ENCODE measurements at regions not wholly inside any gene's neighbourhood (a gene's known extent, or its start where the extent isn't known, plus 50 kb on each side); places are given as distances from the start of the nearest gene placed in this dataset.

DNA sequence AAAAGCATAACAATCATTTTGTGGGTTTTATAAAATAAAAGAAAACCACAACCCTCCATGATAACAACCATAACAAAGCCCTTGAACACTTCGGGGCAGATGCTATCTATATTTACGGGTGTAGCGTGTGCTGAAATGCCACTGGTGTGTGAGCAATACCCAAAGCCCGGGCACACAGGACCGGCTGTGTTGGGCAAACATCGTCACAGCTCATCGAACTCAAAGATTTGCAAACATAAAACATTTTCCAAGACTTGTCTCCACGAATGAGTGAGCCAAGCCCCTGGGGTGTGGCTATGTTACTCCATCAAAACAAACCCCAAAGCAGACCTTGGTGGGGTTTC lies 290.2 kb downstream of the LPIN1 start:
- no peak for TF ChIP-seq EZH2phosphoT487 (IDR thresholded peaks at IDR 0.05; ENCODE audit: borderline replicate concordance, low read length)
- TF ChIP-seq, protein P1, sequence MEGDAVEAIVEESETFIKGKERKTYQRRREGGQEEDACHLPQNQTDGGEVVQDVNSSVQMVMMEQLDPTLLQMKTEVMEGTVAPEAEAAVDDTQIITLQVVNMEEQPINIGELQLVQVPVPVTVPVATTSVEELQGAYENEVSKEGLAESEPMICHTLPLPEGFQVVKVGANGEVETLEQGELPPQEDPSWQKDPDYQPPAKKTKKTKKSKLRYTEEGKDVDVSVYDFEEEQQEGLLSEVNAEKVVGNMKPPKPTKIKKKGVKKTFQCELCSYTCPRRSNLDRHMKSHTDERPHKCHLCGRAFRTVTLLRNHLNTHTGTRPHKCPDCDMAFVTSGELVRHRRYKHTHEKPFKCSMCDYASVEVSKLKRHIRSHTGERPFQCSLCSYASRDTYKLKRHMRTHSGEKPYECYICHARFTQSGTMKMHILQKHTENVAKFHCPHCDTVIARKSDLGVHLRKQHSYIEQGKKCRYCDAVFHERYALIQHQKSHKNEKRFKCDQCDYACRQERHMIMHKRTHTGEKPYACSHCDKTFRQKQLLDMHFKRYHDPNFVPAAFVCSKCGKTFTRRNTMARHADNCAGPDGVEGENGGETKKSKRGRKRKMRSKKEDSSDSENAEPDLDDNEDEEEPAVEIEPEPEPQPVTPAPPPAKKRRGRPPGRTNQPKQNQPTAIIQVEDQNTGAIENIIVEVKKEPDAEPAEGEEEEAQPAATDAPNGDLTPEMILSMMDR (IDR thresholded peaks at IDR 0.05; ENCODE audit: low read depth, low read length, poor library complexity, severe bottlenecking), result no peak
- Histone ChIP-seq H3K4me2 (ENCODE audit: low read length) (peak overlapping the region; percentile 87), H3K4me1 (ENCODE audit: control insufficient read depth, low read length) (peaks cover 98% of the 10 kb centered on the region)

DNA sequence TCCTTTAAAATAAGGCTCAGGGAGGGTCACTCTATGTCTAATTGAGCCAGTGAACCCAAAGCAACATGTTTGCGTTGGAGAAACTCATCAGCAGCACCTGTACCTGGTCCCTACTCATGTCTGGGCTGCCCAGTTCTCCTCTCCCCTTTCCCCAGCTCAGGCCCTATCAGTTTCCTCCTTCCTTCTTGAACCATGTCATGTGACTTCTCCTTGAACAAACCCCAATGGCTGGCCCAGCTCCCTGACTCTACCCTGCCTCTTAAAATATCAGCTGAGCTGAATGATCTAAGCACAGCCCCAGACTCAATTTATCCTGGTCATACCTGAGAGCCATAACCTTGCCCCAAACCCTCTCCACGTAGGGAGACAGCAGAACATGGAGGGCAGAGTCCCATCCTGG lies 290.9 kb downstream of the LPIN1 start:
- Histone ChIP-seq H3K4me1 (ENCODE audit: control insufficient read depth, low read length) (peaks cover 98% of the 10 kb centered on the region), H3K36me3 (ENCODE audit: control insufficient read depth, low read length) (peaks cover 21% of the 10 kb centered on the region; the same call in 1 of the 2 replicates), H4K20me1 (ENCODE audit: control insufficient read depth, insufficient read depth, low read depth, low read length) (no peaks in the 10 kb centered on the region), H3K4me2 (ENCODE audit: low read length) (no peak overlapping the region; the same call in 1 of the 2 replicates), H3K4me3 (ENCODE audit: low read length) (no peak overlapping the region), H3K27me3 (ENCODE audit: control insufficient read depth, low read length) (no peaks in the 10 kb centered on the region), H3K27ac (ENCODE audit: low read depth, low read length) (peak overlapping the region; percentile 99), H3K9me2 (replicated peaks; ENCODE audit: control insufficient read depth, low read length) (no peaks in the 10 kb centered on the region), H3K9me3 (ENCODE audit: control insufficient read depth, insufficient read depth, low read length) (peaks cover 10% of the 10 kb centered on the region; the same call in 1 of the 2 replicates), H3F3A (ENCODE audit: control insufficient read depth, insufficient read depth) (peaks cover 25% of the 10 kb centered on the region), H3K79me2 (ENCODE audit: control insufficient read depth, low read length) (no peaks in the 10 kb centered on the region)
- TF ChIP-seq EZH2phosphoT487 (IDR thresholded peaks at IDR 0.05; ENCODE audit: borderline replicate concordance, low read length), result no peak
- TF ChIP-seq, protein P1 (IDR thresholded peaks at IDR 0.05; ENCODE audit: low read depth, low read length, poor library complexity, severe bottlenecking), result no peak

More for the DNA sequence above, 290.2 kb downstream of the LPIN1 start:
- H3K9me3 ChIP-seq (ENCODE audit: control insufficient read depth, insufficient read depth, low read length), result peaks cover 10% of the 10 kb centered on the region; the same call in 1 of the 2 replicates
- no peaks in the 10 kb centered on the region for H3K9me2 ChIP-seq (replicated peaks; ENCODE audit: control insufficient read depth, low read length)
- H3K4me3 ChIP-seq (ENCODE audit: low read length), result peak overlapping the region; percentile 66; the same call in 1 of the 2 replicates
- H3F3A ChIP-seq (ENCODE audit: control insufficient read depth, insufficient read depth), result peaks cover 28% of the 10 kb centered on the region
- H3K79me2 ChIP-seq (ENCODE audit: control insufficient read depth, low read length), result no peaks in the 10 kb centered on the region
- peaks cover 17% of the 10 kb centered on the region; the same call in 1 of the 2 replicates for H3K36me3 ChIP-seq (ENCODE audit: control insufficient read depth, low read length)
- no peaks in the 10 kb centered on the region for H4K20me1 ChIP-seq (ENCODE audit: control insufficient read depth, insufficient read depth, low read depth, low read length)
- no peaks in the 10 kb centered on the region for H3K27me3 ChIP-seq (ENCODE audit: control insufficient read depth, low read length)
- peak overlapping the region; percentile 99 for H3K27ac ChIP-seq (ENCODE audit: low read depth, low read length)

DNA sequence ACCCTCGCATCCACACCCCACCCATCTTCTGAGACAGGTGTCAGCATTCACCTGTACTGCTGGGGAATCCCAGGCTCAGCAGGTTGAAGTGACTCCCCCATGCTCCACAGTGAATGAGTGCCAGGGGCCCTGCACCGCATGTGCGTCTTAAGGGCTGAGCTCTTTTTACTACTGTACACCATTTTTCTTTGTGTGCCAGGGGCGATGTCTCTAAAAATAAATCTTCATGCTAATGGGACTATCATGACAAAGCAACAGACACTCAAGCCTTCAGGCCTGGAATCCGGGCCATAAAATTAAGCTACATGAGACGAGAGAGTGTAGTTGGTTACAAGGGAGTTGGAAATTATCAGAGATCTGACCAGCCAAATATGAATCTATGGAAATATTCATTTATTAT lies 294.8 kb downstream of the LPIN1 start:
- TF ChIP-seq, protein P1 (IDR thresholded peaks at IDR 0.05; ENCODE audit: low read depth, low read length, poor library complexity, severe bottlenecking), result no peak
- TF ChIP-seq EZH2phosphoT487 (IDR thresholded peaks at IDR 0.05; ENCODE audit: borderline replicate concordance, low read length), result no peak
- H3K9me3 ChIP-seq (ENCODE audit: control insufficient read depth, insufficient read depth, low read length), result peaks cover 6% of the 10 kb centered on the region; the same call in 1 of the 2 replicates
- no peaks in the 10 kb centered on the region for H3K27me3 ChIP-seq (ENCODE audit: control insufficient read depth, low read length)
- peaks cover 27% of the 10 kb centered on the region for H3F3A ChIP-seq (ENCODE audit: control insufficient read depth, insufficient read depth)
- no peak overlapping the region for H3K27ac ChIP-seq (ENCODE audit: low read depth, low read length)
- peaks cover 97% of the 10 kb centered on the region for H3K4me1 ChIP-seq (ENCODE audit: control insufficient read depth, low read length)
- no peaks in the 10 kb centered on the region for H3K79me2 ChIP-seq (ENCODE audit: control insufficient read depth, low read length)
- no peaks in the 10 kb centered on the region for H3K9me2 ChIP-seq (replicated peaks; ENCODE audit: control insufficient read depth, low read length)
- H3K36me3 ChIP-seq (ENCODE audit: control insufficient read depth, low read length), result peaks cover 5% of the 10 kb centered on the region; the same call in 1 of the 2 replicates
- H4K20me1 ChIP-seq (ENCODE audit: control insufficient read depth, insufficient read depth, low read depth, low read length), result no peaks in the 10 kb centered on the region
- no peak overlapping the region for H3K4me2 ChIP-seq (ENCODE audit: low read length)
- H3K4me3 ChIP-seq (ENCODE audit: low read length), result no peak overlapping the region
